Renal cortex interstitium (tissue), 11 donors: ENCODE measurements at regions not wholly inside any gene's neighbourhood (a gene's known extent, or its start where the extent isn't known, plus 50 kb on each side); places are given as distances from the start of the nearest gene placed in this dataset.
"Not testable (repeated sequence)": the region's sequence is repeated elsewhere in the genome, so short reads cannot be mapped to it uniquely, and the experiment has no call there.

ENCODE experiments used
- DNase-seq, 11 donors: peaks; one replicate each; pipeline ENCODE4 v3.0.0-alpha.2; 2013; ENCODE audit warnings: low read depth in 9 of 11, low spot score in 4 of 11; ENCODE audit errors: extremely low read depth in 1 of 11

DNA sequence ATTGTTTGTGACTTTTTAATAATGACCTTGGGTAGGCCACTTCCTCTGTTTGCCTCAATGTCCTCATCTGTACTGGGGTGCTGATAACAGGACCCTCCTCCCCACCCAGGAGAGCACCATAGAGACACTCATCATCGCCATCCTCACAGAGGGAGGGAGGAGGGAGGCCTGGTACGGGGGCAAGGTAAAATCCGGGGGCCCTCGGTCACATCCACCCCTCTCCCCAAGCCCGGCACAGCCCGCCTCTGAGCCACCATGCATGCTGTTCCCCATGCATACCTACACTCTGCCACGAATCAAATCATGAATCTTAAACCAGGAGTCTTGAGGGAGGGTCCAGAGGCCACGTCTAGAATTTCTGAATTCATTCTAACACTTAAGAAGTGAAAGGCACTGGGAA, 74.9 kb upstream of the IQSEC1 start:
- DNase-seq: no peak

DNA sequence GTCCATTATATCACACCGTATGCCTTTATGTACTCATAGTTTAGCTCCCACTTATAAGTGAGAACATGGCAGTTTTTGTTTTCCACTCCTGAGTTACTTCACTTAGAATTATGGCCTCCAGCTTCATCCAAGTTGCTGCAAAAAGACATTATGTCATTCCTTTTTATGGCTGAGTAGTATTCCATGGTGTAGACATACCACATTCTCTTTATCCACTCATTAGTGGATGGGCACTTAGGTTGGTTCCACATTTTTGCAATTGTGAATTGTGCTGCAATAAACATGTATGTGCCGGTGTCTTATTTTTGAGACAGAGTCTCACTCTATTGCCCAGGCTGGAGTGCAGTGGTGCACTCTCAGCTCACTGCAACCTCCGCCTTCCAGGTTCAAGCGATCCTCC, 74.1 kb upstream of the IQSEC1 start:
- DNase-seq: no peak

GRCh38 chr3:13146643-13147143, 73.5 kb upstream of the IQSEC1 start:
- DNase-seq: no peak

DNA sequence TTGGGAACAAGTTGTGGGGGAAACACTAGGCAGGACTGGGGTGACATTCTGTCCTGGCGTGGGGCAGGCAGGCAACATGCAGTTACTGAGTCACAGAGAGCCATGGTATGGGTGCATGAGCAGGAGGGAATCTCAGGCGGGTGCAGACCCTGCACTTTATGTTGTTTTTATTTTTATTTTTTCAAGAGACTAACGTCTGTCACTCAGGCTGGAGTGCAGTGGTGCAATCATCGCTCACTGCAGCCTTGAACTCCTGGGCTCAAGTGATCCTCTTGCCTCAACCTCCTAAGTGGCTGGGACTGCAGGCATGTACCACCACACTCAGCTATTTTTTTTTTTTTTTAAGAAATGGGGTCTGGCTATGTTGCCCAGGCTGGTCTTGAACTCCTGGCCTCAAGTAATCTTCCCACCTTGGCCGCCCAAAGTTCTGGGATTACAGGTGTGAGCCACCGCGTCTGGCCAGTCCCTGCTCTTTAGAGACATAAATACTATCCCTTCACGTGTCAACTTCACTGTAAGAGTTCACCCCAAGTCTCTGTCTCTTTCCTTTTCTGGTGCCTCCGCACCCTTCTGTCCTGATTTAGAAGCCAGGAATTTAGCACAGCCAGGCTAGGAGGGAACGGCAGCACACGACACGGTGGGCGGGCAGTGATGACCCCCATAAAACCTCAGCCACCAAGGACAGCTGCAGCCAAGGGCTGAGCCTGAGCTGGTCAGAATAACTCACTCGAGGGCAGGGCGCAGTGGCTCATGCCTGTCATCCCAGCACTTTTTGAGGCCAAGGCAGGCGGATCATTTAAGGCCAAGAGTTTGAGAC, 72.8 kb upstream of the IQSEC1 start:
- DNase-seq: no peak

- no peak for DNase-seq
Observed at GRCh38 chr3:13145131-13145825, 72.0 kb upstream of the IQSEC1 start.

GRCh38 chr3:13144163-13145023, 71.2 kb upstream of the IQSEC1 start:
- no peak for DNase-seq

DNA sequence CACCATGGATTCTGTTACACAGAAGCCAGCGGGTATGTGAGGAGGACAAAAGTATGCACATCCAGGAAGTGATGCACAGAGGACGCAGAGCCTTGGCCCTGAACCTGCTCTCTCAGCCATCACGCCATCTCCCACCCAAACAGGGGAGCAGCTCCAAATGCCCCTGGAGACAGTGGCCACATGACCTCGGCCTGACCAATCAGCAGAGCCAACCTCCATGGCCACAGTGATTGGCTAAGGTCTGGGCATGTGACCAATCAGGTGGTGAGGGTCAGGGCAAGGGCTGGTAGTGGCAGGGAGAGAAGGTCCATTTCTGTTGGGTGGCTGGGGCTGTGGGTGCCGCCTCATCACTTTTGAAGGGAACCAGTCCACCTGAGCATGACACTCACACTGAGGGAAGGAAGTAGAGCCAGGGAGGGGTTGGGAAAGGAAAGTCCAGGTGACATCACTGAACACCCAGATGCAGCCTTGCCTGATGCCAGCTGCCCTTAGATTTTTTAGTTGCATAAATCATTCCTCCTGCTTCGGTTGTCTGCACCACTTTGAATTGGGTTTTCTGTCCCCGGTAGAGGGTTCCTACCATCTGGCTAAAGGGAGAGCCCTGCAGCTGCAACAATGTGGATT, 70.3 kb upstream of the IQSEC1 start:
- no peak for DNase-seq

GRCh38 chr3:13142552-13143380, 69.5 kb upstream of the IQSEC1 start:
- DNase-seq: no peak

- DNase-seq: peak; percentile 13 to 75 (median 64)
Observed at GRCh38 chr3:13141991-13142412, 68.8 kb upstream of the IQSEC1 start.

- DNase-seq: no peak
Observed at GRCh38 chr3:13141183-13141582, 68.0 kb upstream of the IQSEC1 start.

DNA sequence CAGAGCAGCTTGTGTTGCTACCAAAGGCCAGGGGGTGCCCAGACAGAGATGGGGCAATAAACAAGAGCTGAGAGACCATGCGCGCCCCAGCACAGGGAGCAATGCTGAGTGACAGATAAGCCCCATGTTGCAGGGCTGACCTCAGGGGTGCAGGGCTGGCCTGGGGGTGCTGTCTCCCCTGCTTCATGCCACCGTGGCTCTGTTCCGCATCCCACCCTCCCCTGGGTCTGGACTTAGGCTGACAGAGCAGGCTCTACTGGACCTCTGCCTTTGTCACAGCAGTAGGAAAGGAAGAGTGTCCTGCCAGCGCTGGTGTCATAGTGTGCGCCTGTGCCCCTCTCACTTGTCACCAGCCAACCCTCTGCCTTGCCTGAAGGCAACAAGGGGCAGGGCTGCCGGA, 67.4 kb upstream of the IQSEC1 start:
- DNase-seq: no peak

- DNase-seq: no peak
Observed at GRCh38 chr3:13139471-13140065, 66.3 kb upstream of the IQSEC1 start.

DNA sequence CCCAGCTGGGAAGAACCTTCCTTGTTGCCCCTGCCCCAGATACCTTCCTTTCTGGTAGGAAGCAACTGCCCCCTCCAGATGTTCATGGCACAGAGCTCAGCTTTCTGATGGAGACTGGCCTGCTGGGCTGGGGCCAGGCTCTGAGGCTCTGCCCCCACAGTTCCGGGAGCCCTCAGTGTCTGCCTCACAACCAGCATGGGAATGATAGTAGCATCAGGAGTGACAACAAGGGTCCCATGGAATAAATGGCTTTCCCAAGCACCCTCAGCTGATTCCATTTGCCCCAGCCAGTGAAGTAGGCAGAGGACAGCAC, 65.6 kb upstream of the IQSEC1 start:
- DNase-seq: no peak

GRCh38 chr3:13137941-13138832, 65.0 kb upstream of the IQSEC1 start:
- DNase-seq: no peak

GRCh38 chr3:13136848-13137247, 63.6 kb upstream of the IQSEC1 start:
- not testable (repeated sequence) for DNase-seq

- DNase-seq: no peak
Observed at GRCh38 chr3:13136426-13136825, 63.2 kb upstream of the IQSEC1 start.

GRCh38 chr3:13135811-13136321, 62.6 kb upstream of the IQSEC1 start:
- DNase-seq: no peak
